IPS-18a (cell line): ENCODE measurements at regions not wholly inside any gene's neighbourhood (a gene's known extent, or its start where the extent isn't known, plus 50 kb on each side); places are given as distances from the start of the nearest gene placed in this dataset.

Source experiments
- H3K27ac ChIP-seq: one replicate; pipeline ENCODE4 v1.5.1; 2013; ENCODE audit warnings: low read length
- H3K27me3 ChIP-seq: one replicate; pipeline ENCODE4 v1.6.1; 2013; ENCODE audit warnings: mild to moderate bottlenecking, low read length; ENCODE audit not compliant: control insufficient read depth, insufficient read depth
- H3K36me3 ChIP-seq: one replicate; pipeline ENCODE4 v1.6.1; 2013; ENCODE audit warnings: low read depth, low read length; ENCODE audit not compliant: control insufficient read depth
- H3K4me1 ChIP-seq: one replicate; pipeline ENCODE4 v1.6.1; 2013; ENCODE audit warnings: low read depth, low read length; ENCODE audit not compliant: control insufficient read depth
- H3K4me3 ChIP-seq: one replicate; pipeline ENCODE4 v1.5.1; 2013; ENCODE audit warnings: low read length
- H3K9ac ChIP-seq: one replicate; pipeline ENCODE4 v1.6.1; 2013; ENCODE audit warnings: mild to moderate bottlenecking, low read length, moderate library complexity
- H3K9me3 ChIP-seq: one replicate; pipeline ENCODE4 v1.6.1; 2013; ENCODE audit warnings: low read depth, low read length; ENCODE audit not compliant: control insufficient read depth

GRCh38 chr14:98133806-98134205 lies 1138.2 kb downstream of the BCL11B start:
- Histone ChIP-seq H3K36me3 (no peaks in the 10 kb centered on the region), H3K9ac (no peak overlapping the region), H3K9me3 (no peaks in the 10 kb centered on the region), H3K27me3 (no peaks in the 10 kb centered on the region), H3K4me3 (no peak overlapping the region), H3K4me1 (peaks cover 21% of the 10 kb centered on the region), H3K27ac (no peak overlapping the region)

GRCh38 chr14:98136012-98136789 lies 1135.8 kb downstream of the BCL11B start:
- H3K4me1 ChIP-seq, result peaks cover 21% of the 10 kb centered on the region
- H3K27ac ChIP-seq, result no peak overlapping the region
- no peak overlapping the region for H3K9ac ChIP-seq
- no peaks in the 10 kb centered on the region for H3K27me3 ChIP-seq
- H3K4me3 ChIP-seq, result no peak overlapping the region
- H3K36me3 ChIP-seq, result no peaks in the 10 kb centered on the region
- no peaks in the 10 kb centered on the region for H3K9me3 ChIP-seq

GRCh38 chr14:98137131-98138025 lies 1134.6 kb downstream of the BCL11B start:
- Histone ChIP-seq H3K4me1 (peaks cover 21% of the 10 kb centered on the region), H3K27me3 (no peaks in the 10 kb centered on the region), H3K36me3 (no peaks in the 10 kb centered on the region), H3K4me3 (peak overlapping the region; percentile 14), H3K9me3 (no peaks in the 10 kb centered on the region), H3K9ac (no peak overlapping the region), H3K27ac (no peak overlapping the region)

- Histone ChIP-seq H3K27ac (no peak overlapping the region), H3K9me3 (no peaks in the 10 kb centered on the region), H3K27me3 (no peaks in the 10 kb centered on the region), H3K4me3 (no peak overlapping the region), H3K36me3 (no peaks in the 10 kb centered on the region), H3K9ac (no peak overlapping the region), H3K4me1 (peaks cover 21% of the 10 kb centered on the region)
These were observed 1133.3 kb downstream of the BCL11B start for GRCh38 chr14:98138666-98139065.

GRCh38 chr14:98140862-98141530 lies 1131.0 kb downstream of the BCL11B start:
- H3K4me3 ChIP-seq, result no peak overlapping the region
- peaks cover 21% of the 10 kb centered on the region for H3K4me1 ChIP-seq
- H3K9me3 ChIP-seq, result no peaks in the 10 kb centered on the region
- H3K27ac ChIP-seq, result no peak overlapping the region
- no peak overlapping the region for H3K9ac ChIP-seq
- H3K36me3 ChIP-seq, result no peaks in the 10 kb centered on the region
- no peaks in the 10 kb centered on the region for H3K27me3 ChIP-seq

GRCh38 chr14:98143566-98143965 lies 1128.4 kb downstream of the BCL11B start:
- Histone ChIP-seq H3K9me3 (no peaks in the 10 kb centered on the region), H3K4me3 (no peak overlapping the region), H3K27ac (no peak overlapping the region), H3K4me1 (peaks cover 4% of the 10 kb centered on the region), H3K36me3 (no peaks in the 10 kb centered on the region), H3K27me3 (no peaks in the 10 kb centered on the region), H3K9ac (no peak overlapping the region)

- H3K27me3 ChIP-seq, result no peaks in the 10 kb centered on the region
- H3K9ac ChIP-seq, result no peak overlapping the region
- no peak overlapping the region for H3K4me3 ChIP-seq
- H3K4me1 ChIP-seq, result peaks cover 4% of the 10 kb centered on the region
- H3K9me3 ChIP-seq, result no peaks in the 10 kb centered on the region
- no peak overlapping the region for H3K27ac ChIP-seq
- H3K36me3 ChIP-seq, result no peaks in the 10 kb centered on the region
These were observed 1127.0 kb downstream of the BCL11B start for GRCh38 chr14:98144964-98145363.

- Histone ChIP-seq H3K27me3 (no peaks in the 10 kb centered on the region), H3K4me1 (peaks cover 4% of the 10 kb centered on the region), H3K9ac (no peak overlapping the region), H3K36me3 (no peaks in the 10 kb centered on the region), H3K4me3 (no peak overlapping the region), H3K27ac (no peak overlapping the region), H3K9me3 (no peaks in the 10 kb centered on the region)
These were observed 1125.6 kb downstream of the BCL11B start for GRCh38 chr14:98146416-98146815.

GRCh38 chr14:98154254-98154653 lies 1117.7 kb downstream of the BCL11B start:
- Histone ChIP-seq H3K4me3 (no peak overlapping the region), H3K36me3 (no peaks in the 10 kb centered on the region), H3K9me3 (no peaks in the 10 kb centered on the region), H3K9ac (no peak overlapping the region), H3K27ac (no peak overlapping the region), H3K27me3 (no peaks in the 10 kb centered on the region), H3K4me1 (no peaks in the 10 kb centered on the region)

- H3K9ac ChIP-seq, result no peak overlapping the region
- H3K4me1 ChIP-seq, result no peaks in the 10 kb centered on the region
- no peaks in the 10 kb centered on the region for H3K9me3 ChIP-seq
- no peak overlapping the region for H3K27ac ChIP-seq
- no peaks in the 10 kb centered on the region for H3K27me3 ChIP-seq
- no peak overlapping the region for H3K4me3 ChIP-seq
- no peaks in the 10 kb centered on the region for H3K36me3 ChIP-seq
These were observed 1115.6 kb downstream of the BCL11B start for GRCh38 chr14:98156411-98156810.

GRCh38 chr14:98160901-98161300 lies 1111.1 kb downstream of the BCL11B start:
- no peaks in the 10 kb centered on the region for H3K9me3 ChIP-seq
- no peaks in the 10 kb centered on the region for H3K36me3 ChIP-seq
- H3K27me3 ChIP-seq, result no peaks in the 10 kb centered on the region
- no peak overlapping the region for H3K9ac ChIP-seq
- H3K4me1 ChIP-seq, result no peaks in the 10 kb centered on the region
- H3K27ac ChIP-seq, result no peak overlapping the region
- no peak overlapping the region for H3K4me3 ChIP-seq
